T-helper 17 cell (primary cell): ENCODE measurements at regions not wholly inside any gene's neighbourhood (a gene's known extent, or its start where the extent isn't known, plus 50 kb on each side); places are given as distances from the start of the nearest gene placed in this dataset.

Experiments used
- ATAC-seq: fragments of 150-1000 bp; cut with Tn5 transposase; 2 replicates; pipeline ENCODE4 v1.10.0; 2021; ENCODE audit warnings: mild to moderate bottlenecking, moderate library complexity
- DNase-seq, 3 donors: peaks; one replicate each; pipeline versions ENCODE4 v3.0.0 to v3.0.0-alpha.2; 2020 to 2021
- H3K9me3 ChIP-seq: one replicate; pipeline ENCODE4 v1.7.0; 2013; ENCODE audit warnings: low read length, mild to moderate bottlenecking; ENCODE audit not compliant: control insufficient read depth, poor library complexity, severe bottlenecking
- H3K27ac Mint-ChIP-seq: one replicate; pipeline ENCODE4 v1.8.0; 2022; ENCODE audit warnings: mild to moderate bottlenecking, moderate library complexity, mixed read lengths
- H3K27me3 Mint-ChIP-seq: one replicate; pipeline ENCODE4 v1.8.0; 2022; ENCODE audit warnings: mixed read lengths
- H3K36me3 Mint-ChIP-seq: one replicate; pipeline ENCODE4 v1.8.0; 2022; ENCODE audit warnings: low read depth, mixed read lengths
- H3K4me1 Mint-ChIP-seq: one replicate; pipeline ENCODE4 v1.8.0; 2022; ENCODE audit warnings: mild to moderate bottlenecking, mixed read lengths
- H3K4me3 Mint-ChIP-seq: one replicate; pipeline ENCODE4 v1.8.0; 2022; ENCODE audit warnings: mild to moderate bottlenecking, moderate library complexity, mixed read lengths

DNA sequence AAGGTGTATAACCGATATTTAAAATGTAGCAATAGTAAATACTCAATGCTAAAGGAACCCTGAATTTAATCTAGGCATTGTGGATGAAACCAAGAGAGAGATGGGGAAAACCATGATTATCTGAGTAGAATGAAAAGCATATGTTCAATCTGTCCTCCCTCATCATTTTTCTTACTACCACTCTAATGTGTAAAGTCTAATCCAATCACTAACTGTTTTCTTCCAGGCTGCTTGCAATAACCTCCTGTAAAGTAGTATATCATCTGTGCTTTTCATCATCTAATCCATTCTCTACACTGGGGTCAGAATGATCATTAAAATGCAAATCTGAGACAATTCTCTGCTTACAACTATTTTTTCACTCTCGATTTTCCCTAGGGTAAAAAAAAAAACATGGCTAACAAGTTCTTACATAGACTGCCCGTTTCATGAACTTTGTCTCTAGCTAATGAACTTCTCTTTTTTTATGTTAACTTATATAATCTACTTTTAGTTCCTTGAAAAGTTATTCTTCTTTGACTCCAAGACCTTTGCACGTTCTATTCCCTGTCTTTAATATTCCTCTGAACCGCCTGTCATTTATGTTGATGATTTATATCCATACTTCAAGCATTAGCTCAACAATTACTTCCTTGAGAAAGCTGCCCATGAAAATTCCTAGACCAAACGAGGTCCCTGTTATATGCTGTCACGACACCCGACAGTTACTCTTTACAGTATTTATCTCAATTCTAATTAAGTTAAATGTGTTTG is 94.7 kb upstream of the SLC8A1 start:
- ATAC-seq, result no peak
- no peak for DNase-seq
- no peaks in the 10 kb centered on the region for H3K9me3 ChIP-seq
- no peaks in the 10 kb centered on the region for H3K36me3 Mint-ChIP-seq
- H3K27ac Mint-ChIP-seq, result no peak overlapping the region
- no peaks in the 10 kb centered on the region for H3K4me1 Mint-ChIP-seq
- H3K4me3 Mint-ChIP-seq, result no peak overlapping the region
- no peaks in the 10 kb centered on the region for H3K27me3 Mint-ChIP-seq

DNA sequence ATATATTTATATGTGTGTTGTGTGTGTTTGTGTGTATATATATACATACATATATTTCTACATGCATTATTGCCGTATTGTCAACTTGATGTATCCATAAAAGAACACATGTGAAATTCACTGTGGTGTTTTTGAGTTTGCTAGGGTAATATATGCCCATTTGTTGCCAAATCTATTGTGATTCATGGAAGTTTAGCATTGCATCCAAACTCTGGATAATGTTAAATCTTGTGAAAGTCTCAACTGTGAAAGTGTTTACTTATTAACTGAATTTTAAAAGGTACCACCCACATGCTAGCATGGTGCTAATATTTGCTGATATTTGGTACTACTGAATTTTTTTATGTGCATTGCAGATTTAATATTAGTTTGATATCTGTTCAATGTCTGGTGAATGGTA is 96.6 kb upstream of the SLC8A1 start:
- ATAC-seq (no peak), DNase-seq (no peak)
- no peaks in the 10 kb centered on the region for H3K36me3 Mint-ChIP-seq
- H3K4me3 Mint-ChIP-seq, result no peak overlapping the region
- no peaks in the 10 kb centered on the region for H3K9me3 ChIP-seq
- no peak overlapping the region for H3K27ac Mint-ChIP-seq
- no peaks in the 10 kb centered on the region for H3K4me1 Mint-ChIP-seq
- H3K27me3 Mint-ChIP-seq, result no peaks in the 10 kb centered on the region

DNA sequence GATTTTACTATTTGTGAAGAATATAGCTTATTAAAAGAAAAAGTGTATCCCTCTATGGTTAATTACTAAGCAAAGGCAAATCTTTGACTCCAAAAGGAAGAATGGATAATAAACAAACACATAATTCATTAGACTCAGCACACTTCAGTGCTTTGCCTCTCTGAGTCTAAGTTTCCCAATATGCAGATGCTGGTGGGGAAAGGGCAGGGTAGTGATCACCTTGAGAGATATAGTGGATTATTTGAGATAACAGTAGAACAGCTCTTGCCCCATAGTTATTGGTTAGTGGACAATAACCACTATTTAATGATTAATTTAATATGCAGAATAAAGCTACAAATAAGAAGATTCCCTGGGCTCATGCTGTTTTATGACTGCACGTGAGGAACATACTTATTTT is 98.2 kb upstream of the SLC8A1 start:
- no peak overlapping the region for H3K27ac Mint-ChIP-seq
- ATAC-seq (no peak), DNase-seq (no peak)
- H3K36me3 Mint-ChIP-seq, result no peaks in the 10 kb centered on the region
- H3K9me3 ChIP-seq, result no peaks in the 10 kb centered on the region
- H3K27me3 Mint-ChIP-seq, result no peaks in the 10 kb centered on the region
- no peaks in the 10 kb centered on the region for H3K4me1 Mint-ChIP-seq
- H3K4me3 Mint-ChIP-seq, result no peak overlapping the region

DNA sequence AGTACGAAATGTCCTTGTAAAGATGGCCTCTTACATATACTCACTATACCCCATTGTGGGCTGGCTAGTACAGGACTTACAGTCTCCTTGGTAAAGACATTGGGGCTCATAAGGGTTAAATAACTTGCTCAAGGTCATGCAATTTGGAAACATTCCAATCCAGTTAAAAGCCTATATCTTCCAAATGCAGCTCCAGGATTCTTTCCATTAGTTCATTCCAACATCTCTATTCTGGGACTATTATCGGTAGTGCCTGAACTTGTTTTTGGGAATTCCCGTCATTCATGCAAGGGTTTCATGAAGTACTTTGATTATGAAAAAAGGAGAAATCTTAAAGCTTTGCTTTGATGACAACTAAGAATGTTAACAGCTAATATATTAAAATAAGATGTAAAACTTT is 99.2 kb upstream of the SLC8A1 start:
- no peak for ATAC-seq
- Mint-ChIP-seq H3K4me3 (no peak overlapping the region), H3K4me1 (no peaks in the 10 kb centered on the region)

DNA sequence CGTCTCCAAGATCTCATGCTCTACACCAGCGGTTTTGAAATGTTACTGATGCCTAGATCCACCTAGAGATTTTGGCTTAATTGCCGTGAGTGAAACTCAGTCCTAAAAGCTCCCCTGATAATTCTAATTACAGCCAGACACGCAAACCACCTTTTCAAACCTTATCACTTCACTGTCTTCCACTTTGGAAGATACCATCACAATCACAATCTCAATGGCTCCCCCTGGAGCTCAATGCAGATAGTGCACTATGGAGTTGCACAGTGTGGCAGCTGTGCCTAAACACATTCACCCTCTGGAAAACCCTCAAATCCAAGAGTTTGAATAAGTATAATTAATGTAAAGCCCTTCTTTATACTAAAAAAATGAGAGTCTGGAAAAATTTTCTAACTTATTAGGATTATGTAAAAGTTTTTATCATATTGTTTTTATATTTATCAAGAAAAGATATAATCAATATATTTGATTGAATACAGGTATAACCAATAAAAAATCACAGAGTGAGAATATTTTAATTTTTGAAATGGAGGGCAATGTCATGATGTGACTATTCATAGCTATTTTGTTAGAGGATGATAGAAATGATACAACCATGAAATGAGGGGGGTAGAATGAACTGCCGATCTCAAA is 102.9 kb upstream of the SLC8A1 start:
- DNase-seq (no peak), ATAC-seq (no peak)
- H3K27ac Mint-ChIP-seq, result no peak overlapping the region
- H3K4me1 Mint-ChIP-seq, result no peaks in the 10 kb centered on the region
- H3K27me3 Mint-ChIP-seq, result no peaks in the 10 kb centered on the region
- no peak overlapping the region for H3K4me3 Mint-ChIP-seq
- no peaks in the 10 kb centered on the region for H3K36me3 Mint-ChIP-seq
- H3K9me3 ChIP-seq, result no peaks in the 10 kb centered on the region

More for the DNA sequence above, 99.2 kb upstream of the SLC8A1 start:
- no peak overlapping the region for H3K27ac Mint-ChIP-seq
- no peaks in the 10 kb centered on the region for H3K36me3 Mint-ChIP-seq
- H3K27me3 Mint-ChIP-seq, result no peaks in the 10 kb centered on the region
- H3K9me3 ChIP-seq, result no peaks in the 10 kb centered on the region
- DNase-seq, result no peak

DNA sequence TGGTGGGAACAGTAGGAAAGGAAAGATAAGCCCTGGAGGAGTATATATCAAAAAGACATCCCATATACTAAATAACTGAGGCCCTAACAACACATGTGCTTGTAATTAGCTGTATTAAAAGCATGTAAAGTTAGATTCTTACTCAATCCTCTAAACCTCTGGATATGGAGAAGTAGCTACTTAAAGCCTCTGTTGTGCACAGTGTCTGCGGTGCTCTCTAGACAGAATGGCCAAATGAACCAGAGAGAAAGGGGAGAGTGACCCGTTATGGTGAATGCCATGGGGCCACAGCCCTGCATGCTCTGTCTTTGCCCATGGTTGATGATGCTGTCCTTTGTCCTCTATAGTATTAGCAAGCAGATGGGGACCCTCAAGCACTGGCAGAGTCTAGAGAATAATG is 104.4 kb upstream of the SLC8A1 start:
- ATAC-seq, result no peak
- Mint-ChIP-seq H3K4me1 (no peaks in the 10 kb centered on the region), H3K27ac (no peak overlapping the region), H3K36me3 (no peaks in the 10 kb centered on the region), H3K27me3 (no peaks in the 10 kb centered on the region), H3K4me3 (no peak overlapping the region)
- no peak for DNase-seq
- H3K9me3 ChIP-seq, result no peaks in the 10 kb centered on the region

DNA sequence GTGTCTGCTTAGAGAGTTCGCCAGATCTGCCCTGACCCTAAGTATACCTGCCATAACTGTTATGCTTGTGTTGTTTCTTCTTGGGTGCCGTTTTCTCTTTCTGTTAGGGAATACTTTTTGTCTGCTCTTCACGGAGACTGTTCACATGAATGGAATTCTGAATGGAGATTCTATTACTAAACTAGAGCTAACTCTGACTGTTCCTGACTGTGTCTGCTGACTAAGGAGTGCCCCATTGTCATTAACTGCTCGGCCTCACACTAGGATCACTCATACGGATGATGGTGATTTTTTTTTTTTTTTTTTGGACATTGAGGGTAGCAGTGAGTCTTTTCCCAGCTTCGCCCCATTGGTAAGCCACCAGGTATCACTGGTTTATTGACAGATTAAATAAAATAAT is 104.8 kb upstream of the SLC8A1 start:
- no peaks in the 10 kb centered on the region for H3K9me3 ChIP-seq

DNA sequence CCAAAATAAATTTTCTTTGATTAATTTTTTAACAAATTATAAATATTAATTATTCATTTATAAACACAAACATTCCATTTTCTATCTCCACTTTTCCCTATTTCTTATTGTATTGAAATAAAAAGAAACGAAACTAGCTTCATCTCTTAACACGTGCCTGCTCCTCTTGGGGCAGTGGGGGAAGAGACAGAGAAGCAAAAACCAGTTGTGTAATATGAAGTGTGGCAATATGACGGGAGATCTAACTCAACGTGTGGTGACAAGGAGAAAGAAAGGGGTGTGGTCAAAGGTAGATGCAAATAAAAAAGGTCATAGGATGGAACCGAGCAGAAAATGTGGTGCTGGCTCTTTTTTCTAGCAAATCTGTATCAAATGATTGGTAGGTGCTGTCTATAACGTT is 106.9 kb upstream of the SLC8A1 start:
- Mint-ChIP-seq H3K27ac (no peak overlapping the region), H3K4me3 (no peak overlapping the region), H3K4me1 (no peaks in the 10 kb centered on the region), H3K27me3 (no peaks in the 10 kb centered on the region), H3K36me3 (peaks cover 2% of the 10 kb centered on the region)
- ATAC-seq (no peak), DNase-seq (no peak)
- H3K9me3 ChIP-seq, result no peaks in the 10 kb centered on the region

More for the DNA sequence above, 104.8 kb upstream of the SLC8A1 start:
- H3K27me3 Mint-ChIP-seq, result no peaks in the 10 kb centered on the region
- no peaks in the 10 kb centered on the region for H3K36me3 Mint-ChIP-seq
- no peaks in the 10 kb centered on the region for H3K4me1 Mint-ChIP-seq
- no peak overlapping the region for H3K4me3 Mint-ChIP-seq
- no peak for ATAC-seq
- no peak for DNase-seq
- no peak overlapping the region for H3K27ac Mint-ChIP-seq

DNA sequence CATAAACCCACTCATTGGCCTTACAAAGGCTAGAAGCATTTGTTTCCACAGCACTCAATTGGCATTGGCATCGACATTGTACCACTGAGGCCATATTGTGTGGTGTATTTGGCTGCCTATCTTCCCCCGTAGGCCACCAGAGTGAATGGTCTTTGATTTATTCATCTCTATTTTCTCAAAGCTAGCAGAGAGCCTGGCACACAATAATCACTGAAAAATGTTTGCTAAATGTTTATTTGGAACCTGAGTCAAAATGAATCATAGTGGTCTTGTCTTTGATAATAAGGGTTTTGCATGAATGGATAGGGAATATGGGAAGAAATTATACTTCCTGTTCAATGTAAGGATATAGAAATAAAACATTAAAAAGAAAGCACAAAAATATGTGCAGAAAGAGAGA is 107.3 kb upstream of the SLC8A1 start:
- no peak overlapping the region for H3K27ac Mint-ChIP-seq
- H3K36me3 Mint-ChIP-seq, result peaks cover 2% of the 10 kb centered on the region
- no peak for ATAC-seq
- no peak for DNase-seq
- H3K9me3 ChIP-seq, result no peaks in the 10 kb centered on the region
- H3K4me1 Mint-ChIP-seq, result no peaks in the 10 kb centered on the region
- H3K27me3 Mint-ChIP-seq, result no peaks in the 10 kb centered on the region
- H3K4me3 Mint-ChIP-seq, result no peak overlapping the region

DNA sequence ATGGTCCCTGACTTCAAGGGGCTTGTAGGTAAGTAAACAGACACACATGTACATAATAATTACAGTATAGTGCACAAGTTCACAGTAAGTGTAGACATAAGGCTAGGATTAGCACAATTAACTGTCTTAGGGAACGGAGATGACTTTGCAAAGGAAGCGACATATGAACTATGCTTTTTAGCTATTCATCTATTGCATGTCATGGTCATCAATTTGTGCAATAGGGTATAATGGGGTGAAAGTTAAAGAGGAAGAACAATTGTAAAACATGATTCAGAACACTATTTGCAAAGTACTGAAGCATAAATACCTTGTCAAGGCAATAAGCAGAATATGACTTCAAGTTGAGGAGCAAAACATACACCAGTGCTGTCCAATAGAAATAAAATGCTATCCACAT is 112.3 kb upstream of the SLC8A1 start:
- ATAC-seq, result no peak
- H3K27ac Mint-ChIP-seq, result no peak overlapping the region
- H3K36me3 Mint-ChIP-seq, result peaks cover 2% of the 10 kb centered on the region
- no peaks in the 10 kb centered on the region for H3K4me1 Mint-ChIP-seq
- H3K27me3 Mint-ChIP-seq, result no peaks in the 10 kb centered on the region
- H3K4me3 Mint-ChIP-seq, result no peak overlapping the region
- DNase-seq, result no peak
- H3K9me3 ChIP-seq, result no peaks in the 10 kb centered on the region

DNA sequence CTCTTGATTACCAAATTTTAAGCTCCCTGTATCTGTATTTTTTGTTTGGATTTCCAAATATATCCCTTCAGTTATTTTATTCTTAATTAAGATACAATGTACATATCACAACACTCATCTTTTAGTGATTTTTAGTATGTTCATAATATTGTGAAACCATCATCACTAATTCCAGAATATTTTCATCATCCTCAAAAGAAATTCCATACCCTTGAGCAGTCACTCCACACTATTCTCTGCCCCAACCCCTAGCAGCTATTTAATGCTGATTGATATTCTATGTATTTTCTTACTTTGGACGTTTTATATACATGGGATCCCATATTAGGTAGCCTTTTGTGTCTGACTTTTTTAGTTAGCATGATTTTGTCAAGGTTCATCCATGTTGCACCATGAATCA is 127.4 kb upstream of the SLC8A1 start:
- Mint-ChIP-seq H3K4me1 (no peaks in the 10 kb centered on the region), H3K27me3 (no peaks in the 10 kb centered on the region), H3K27ac (no peak overlapping the region), H3K36me3 (no peaks in the 10 kb centered on the region), H3K4me3 (no peak overlapping the region)
- H3K9me3 ChIP-seq, result no peaks in the 10 kb centered on the region
- DNase-seq, result no peak
- no peak for ATAC-seq

DNA sequence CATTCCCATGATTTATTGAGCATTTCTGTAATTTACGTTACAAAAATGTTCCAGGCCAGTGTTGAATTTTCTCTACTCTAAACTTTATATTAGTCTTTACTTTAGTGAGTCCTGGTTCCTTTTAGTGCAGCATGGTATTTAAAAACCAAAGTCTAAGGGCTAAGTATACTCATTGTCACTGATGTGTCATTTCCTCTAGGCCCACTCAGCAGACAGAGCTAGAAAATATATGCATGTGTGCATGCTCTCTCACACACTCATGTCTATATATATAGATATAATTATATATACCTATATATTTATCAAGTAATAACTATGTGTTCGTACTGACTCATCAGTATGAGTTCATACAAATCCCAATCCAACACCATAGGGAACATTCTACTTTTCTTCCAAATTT is 132.5 kb upstream of the SLC8A1 start:
- Mint-ChIP-seq H3K4me3 (no peak overlapping the region), H3K27ac (no peak overlapping the region), H3K4me1 (no peaks in the 10 kb centered on the region), H3K27me3 (no peaks in the 10 kb centered on the region), H3K36me3 (no peaks in the 10 kb centered on the region)
- DNase-seq (no peak), ATAC-seq (no peak)
- H3K9me3 ChIP-seq, result no peaks in the 10 kb centered on the region

DNA sequence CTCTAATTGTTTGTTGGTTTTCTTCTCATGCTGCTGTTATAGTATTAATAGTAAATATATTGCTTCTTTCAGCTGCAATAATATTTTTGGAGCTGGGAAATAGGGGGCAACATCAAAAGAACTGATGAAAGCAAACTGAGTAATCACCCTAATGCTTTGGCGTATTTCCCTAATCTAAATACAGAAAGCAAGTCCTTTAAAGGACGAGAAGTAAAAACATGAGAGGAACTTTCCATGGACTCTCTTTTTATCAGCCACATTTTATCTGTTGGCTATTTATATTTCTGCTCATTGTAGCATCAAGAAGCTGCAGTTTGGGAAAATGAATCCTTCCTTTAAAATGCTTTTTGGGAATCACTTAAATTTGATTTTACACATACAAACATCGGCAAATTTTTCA is 139.9 kb upstream of the SLC8A1 start:
- H3K9me3 ChIP-seq, result no peaks in the 10 kb centered on the region
- ATAC-seq (no peak), DNase-seq (no peak)
- Mint-ChIP-seq H3K4me3 (no peak overlapping the region), H3K27ac (no peak overlapping the region), H3K4me1 (no peaks in the 10 kb centered on the region), H3K27me3 (no peaks in the 10 kb centered on the region), H3K36me3 (no peaks in the 10 kb centered on the region)

DNA sequence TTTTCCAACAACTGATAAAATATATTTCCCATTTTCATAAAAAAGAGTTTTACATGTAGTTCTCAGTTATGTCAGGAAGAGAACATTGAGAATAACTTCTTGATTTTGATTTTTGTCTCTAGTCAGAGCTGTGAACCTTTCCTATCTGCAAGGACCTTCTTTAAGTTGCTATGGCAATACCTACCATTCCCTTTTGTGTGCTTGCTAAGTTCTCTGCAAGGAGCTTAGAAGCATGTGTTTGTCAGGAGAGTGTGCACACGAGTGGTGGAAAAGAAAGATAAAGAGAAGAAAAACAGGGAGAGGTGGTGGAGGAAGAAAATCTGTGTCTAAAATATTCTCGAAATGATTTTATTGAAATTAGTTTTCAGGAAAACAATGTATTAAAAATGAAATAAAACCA is 140.3 kb upstream of the SLC8A1 start:
- Mint-ChIP-seq H3K4me3 (no peak overlapping the region), H3K4me1 (no peaks in the 10 kb centered on the region), H3K36me3 (no peaks in the 10 kb centered on the region), H3K27me3 (no peaks in the 10 kb centered on the region), H3K27ac (no peak overlapping the region)
- DNase-seq (no peak), ATAC-seq (no peak)
- no peaks in the 10 kb centered on the region for H3K9me3 ChIP-seq
